NCI-H748 (cell line): ENCODE measurements at regions not wholly inside any gene's neighbourhood (a gene's known extent, or its start where the extent isn't known, plus 50 kb on each side); places are given as distances from the start of the nearest gene placed in this dataset.
"Not testable (repeated sequence)": the region's sequence is repeated elsewhere in the genome, so short reads cannot be mapped to it uniquely, and the experiment has no call there.

Experiments
- DNase-seq: peaks from one replicate; lab custom pipeline; 2025; ENCODE audit not compliant: unreplicated experiment; lab: John Stamatoyannopoulos, UW

DNA sequence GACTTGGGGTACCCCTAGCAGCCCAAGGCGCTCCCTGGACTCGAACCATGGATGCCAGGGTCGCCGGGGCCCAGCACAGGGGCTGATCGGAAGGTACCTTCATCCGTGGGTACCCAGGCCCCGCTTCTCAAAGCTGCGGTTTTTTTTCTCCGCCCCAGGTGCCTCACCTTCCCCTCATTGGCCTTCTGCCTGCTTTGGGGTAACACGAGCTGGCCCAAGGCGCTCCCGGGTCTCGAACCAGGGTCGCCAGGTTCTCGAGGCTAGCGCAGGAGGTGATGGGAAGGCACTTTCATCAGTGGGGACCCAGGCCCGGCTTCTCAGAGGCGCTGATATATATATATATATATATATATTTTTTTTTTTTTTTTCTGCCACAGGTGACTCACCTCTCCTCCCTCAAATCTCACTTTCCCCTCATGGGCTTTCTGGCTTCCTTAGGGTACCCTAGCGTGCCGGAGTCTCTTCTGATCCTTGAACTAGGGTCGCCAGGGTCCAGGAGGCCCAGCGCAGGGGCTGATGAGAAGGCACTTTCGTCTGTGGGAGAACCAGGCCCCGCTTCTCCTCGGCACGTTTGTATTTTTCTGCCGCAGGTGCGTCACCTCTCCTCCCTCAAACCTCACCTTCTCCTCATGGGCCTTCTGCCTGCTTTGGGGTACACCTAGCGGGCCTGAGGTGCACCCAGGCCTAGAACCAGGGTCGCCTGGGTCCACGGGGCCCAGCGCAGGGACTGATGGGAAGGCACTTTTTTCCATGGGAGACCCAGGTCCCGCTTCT is 1480.0 kb upstream of the TPTE start:
- not testable (repeated sequence) for DNase-seq

DNA sequence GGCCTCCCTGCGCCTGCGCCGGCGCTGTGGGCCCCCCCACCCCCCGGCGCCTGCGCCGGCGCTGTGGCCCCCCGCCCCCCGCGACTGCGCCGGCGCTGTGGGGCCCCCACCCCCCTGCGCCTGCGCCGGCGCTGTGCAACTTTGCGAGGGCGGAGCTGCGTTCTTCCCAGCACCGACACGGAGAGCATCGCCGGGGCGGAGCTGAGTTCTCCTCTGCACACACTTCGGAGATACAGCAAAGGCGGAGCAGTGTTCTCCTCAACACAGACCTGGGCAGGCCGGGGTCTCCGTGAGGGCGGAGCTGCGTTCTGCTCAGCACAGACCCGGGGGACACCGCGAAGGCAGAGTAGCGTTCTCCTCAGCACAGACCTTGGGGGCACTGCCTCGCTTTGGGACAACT is 1478.3 kb upstream of the TPTE start:
- not testable (repeated sequence) for DNase-seq

DNA sequence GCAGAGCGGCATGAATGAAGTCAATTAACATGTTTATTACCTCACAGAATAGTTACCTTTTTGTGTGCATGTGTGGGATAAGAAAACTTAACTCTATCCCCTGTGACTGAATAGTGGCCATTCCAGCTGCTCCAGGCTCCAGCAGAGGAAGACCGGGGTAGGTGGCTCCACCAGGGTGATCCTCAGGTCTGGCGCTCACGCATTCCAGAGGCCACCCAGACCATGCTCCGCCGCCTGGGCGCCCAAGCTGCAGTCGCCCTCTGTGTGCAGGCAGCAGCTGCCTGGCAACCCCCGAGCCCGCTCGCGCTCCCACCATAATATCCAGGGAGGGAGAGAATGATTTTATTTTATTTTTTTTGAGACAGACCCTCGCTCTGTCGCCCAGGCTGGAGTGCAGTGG is 1474.5 kb upstream of the TPTE start:
- not testable (repeated sequence) for DNase-seq

DNA sequence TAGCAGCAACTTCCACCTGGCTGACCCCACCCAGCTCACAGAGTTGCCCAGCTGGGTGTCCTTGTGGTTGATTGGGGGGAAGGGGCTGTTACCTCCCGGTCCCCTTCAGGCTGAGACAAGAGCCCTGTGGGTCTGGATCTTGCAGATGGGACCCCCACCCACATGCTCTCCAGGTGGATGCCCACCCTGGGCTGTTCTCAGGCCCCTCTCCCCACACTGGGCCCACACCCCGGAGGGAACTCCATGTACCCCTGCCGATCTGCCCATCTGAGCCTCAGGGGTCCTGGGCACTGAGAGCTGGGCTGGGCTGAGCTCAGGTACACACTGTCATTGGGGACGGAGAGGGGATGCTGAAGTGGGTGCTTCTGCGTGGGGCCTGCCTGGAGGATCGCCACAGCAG is 1453.9 kb upstream of the TPTE start:
- not testable (repeated sequence) for DNase-seq

DNA sequence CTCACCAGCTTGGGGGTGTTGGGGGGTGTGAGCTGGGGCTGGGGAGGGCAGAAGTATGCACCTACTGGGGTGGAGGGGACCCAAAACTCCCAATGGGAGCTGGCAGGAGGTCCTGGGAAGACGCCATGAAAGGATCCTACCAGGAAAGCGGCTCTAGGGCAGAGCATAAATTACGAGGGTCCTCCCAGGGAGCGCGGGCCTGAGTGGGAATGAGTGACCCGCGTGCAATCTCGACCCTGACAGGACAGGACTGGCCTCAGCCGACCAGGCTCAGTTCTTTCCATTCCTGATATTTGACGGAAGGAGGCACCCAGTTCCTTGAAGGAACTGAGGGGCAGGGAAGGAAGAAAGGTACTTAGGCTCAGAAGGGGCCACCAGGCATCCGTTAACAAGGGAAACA is 1452.8 kb upstream of the TPTE start:
- not testable (repeated sequence) for DNase-seq

DNA sequence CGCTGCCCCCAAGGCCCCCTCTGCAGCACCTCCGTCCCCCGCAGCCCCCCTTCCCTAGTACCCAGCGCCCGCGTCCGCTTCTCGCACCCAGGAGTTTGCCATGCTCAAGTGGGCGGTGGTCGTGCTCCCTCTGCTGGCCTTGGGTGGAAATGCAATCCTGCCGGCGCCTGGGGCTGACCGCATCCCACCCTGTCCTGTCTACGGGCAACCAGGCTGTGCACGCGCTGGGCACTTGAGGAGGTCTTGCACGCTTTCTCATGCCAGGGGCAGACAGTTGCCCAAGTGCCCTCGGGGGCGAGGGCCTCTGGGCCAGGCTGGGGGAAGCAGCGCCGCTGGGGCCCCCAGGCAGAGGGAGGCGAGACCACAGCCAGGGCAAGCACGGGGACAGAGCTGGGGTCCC is 1450.7 kb upstream of the TPTE start:
- not testable (repeated sequence) for DNase-seq

DNA sequence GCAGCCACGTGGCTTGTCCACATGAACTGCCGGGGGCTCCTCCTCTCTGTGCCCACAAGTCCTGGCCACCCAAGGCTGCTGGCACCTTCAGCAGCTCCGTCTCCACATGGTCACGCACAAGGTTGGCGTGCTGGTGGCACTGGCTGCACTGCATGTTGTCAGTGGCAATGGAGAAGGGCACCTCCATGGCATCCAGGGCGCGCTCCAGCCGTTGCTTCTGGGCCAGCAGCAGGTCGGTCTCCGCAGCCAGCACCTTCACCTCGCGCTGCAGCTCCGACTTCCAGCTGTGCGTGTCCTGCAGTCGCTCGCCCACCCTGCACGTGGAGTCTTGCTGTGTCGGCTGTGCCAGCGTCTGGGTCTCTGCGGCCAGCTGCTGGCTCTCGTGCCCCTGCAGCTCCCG is 1448.4 kb upstream of the TPTE start:
- DNase-seq: not testable (repeated sequence)

DNA sequence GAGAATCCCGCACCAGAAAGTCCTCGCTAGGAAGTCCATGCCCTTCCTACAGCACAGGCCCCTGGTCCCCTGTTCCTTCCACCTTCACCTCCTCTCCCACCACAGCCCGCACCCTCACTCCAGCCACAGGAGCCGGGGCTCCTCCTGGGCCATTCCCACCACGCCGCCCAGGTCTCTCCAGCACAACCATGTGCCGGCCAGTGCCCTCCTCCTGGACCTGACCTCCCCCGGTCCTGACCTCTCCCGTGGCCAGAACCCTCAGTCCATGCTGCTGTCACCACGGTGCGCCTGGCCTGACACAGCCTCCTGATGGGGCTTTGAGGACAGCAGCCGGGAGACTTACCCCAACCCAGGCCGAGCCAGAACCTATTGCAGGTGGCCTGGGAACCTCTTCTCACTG is 1446.6 kb upstream of the TPTE start:
- not testable (repeated sequence) for DNase-seq

DNA sequence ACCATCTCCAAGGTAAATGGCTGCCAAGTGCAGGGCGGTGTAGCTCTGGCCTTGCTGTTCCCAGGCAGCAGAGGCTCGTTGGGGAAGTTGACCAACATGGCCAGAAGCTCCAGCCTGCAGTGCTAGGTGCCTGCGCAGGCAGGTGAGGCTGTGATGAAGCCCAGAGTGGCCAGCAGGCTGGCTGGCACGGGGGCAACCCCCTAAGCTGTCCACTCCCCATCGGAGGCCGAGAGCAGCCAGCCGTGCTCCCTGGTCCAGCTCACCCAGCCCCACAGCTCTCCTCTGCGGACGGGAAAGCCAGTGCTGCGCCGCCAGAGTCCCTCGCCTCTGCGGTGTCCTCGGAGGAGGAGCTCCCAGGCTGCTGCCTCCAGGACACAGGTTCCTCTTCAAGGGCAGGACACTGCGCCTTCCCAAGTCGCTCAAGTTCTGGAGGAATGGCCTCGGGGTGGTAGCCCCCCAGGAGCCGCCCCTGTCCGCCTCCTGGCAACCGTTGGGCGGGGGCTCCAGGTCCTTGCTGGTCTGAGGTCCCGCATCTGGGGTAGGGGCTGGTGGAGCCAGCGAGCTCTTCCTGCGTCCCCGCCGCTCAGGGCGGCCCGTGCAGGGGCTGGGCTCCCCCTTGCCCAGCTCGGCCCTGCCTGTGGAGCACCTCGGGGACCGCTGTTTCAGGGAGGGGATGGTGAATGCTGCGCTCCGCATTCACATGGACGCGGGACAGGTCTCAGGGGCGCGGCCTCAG is 1438.1 kb upstream of the TPTE start:
- DNase-seq: not testable (repeated sequence)

DNA sequence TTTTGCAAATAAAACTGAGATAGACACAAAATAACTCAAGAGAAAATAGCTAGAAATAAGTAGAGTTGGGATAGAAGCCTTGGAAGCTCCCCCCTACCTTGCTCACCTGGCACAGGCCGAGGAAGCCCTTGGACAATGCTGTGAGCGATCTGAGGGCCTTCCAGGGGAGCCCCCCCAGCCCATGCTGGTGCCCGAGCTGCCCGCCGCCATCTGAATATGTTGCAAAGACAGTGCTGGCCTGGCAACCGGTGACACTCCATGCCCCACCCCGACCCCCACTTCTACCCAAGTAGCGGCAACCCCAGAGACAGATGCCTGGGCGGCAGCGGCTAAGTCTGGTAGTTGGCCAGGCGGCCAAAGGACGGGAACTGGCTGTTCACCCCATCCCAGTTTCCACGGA is 1435.1 kb upstream of the TPTE start:
- DNase-seq: not testable (repeated sequence)

DNA sequence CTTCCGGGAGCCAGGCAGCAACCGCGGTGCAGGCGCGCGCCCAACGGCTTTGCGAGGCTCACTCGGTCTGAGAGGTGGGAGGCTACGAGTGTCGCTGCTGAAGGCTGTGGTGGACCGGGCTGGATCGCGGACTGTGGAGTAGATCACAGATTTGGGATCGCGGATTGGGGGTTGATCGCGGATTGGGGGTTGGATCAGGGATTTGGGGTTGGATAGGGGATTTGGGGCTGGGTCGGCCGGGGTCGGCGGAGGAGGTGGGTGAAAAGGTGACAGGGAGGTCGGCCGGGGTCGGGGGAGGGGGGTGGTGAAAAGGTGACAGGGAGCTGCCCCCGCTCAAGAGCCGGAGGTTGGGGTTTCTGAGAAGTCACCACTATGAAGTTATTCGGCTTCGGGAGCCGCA is 1433.6 kb upstream of the TPTE start:
- DNase-seq: not testable (repeated sequence)

DNA sequence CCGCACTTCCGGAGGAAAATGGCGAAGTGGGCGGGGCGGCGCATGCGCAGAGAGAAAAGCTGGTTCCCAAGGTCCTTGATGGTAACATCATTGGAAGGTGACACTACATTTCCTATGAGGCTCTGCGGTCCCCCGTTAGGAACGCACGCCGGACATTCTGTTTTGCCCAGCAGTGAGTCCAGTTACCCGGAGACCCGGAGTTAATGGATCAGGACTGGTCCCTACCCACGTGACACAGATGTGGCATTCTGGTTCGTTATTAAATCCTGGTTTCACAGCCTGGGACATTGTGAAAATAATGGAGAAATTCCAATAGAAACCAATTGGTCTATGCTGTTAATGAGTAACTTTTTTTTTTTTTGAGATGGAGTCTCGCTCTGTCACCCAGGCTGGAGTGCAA is 1391.6 kb upstream of the TPTE start:
- DNase-seq: not testable (repeated sequence)

DNA sequence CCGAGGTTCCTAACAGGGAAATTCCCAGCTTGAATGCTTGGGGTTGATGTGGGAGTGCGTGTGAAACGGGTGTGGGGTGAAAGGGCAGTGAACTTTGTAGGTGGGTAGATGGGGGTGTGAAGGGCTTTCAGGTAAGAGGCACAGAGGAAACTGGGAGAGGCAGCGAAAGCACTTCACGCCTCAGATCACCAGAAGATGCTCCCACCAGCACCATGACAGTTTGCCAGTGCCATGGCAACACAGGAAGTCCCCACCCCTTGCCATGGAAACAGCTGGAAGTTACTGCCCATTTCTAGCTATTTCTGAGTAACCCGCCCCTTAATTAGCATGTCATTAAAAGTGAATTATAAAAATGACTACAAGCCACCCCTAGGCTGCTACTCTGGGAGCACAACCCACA is 1390.6 kb upstream of the TPTE start:
- DNase-seq: peak; percentile 53
